ENCODE measurements at regions not wholly inside any gene's neighbourhood (a gene's known extent, or its start where the extent isn't known, plus 50 kb on each side); places are given as distances from the start of the nearest gene placed in this dataset.
A peak's percentile ranks its signal among the peaks of the same experiment; 100 is the strongest.

DNA sequence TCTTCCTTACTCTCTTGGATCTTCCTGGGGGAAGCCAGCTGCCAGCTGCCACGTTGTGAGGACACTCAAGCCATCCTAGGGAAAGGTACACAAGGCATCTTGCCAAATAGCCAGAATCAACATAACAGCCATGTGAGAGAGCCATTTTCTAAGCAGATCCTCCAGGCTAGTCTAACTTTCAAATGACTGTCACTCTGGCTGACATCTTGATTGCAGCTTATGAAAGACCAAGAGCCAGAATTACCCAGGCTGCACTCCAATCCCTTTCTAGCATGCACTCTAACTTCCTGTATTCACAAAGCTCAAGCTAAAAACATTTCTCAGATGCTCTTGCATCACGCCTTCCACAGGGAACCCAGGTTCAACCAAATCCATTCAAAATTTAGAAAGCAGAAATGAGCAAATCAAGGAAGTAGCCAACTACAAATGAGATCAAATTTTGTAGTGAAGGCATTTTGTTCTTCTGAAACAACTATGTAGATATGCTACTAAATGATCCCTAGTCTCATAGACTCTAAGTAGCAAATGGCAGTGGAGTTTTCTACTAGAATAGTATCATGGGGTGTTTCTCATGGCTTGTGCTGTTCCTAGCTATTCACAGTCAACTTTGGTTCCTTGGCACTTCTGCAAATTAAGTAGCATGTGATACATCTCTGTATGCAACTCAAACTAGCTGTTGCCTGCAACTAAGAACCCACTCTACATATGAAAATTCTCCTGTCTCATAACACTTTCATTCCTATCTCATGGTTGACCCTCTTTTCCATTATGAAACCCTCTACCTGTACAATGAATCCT lies 281.9 kb downstream of the ZEB2 start:
- H3K27me3 ChIP-seq (replicated peaks in 1 of 4; ENCODE audit: control extremely low read depth in 1 of 4, control insufficient read depth in 3 of 4, insufficient read depth in 4 of 4, low read length in 3 of 4), result no peaks in the 10 kb centered on the region
- ATAC-seq (ENCODE audit: low read depth) (no peak), DNase-seq (peak; percentile 29)
- no peak for TF ChIP-seq EZH2 (IDR thresholded peaks at IDR 0.05; ENCODE audit: borderline replicate concordance, insufficient read depth, low read depth, low read length, poor library complexity, severe bottlenecking)
- no peak for TF ChIP-seq CTCF (IDR thresholded peaks at IDR 0.05)
- no peaks in the 10 kb centered on the region for H3K9me3 Mint-ChIP-seq (ENCODE audit: insufficient read depth)
- CTCF ChIA-PET, result interaction anchor here (0.5 to 1.2 kb wide), 2 partner anchors 54 to 109 kb away, joined by 3 read pairs; no protein-coding TSS in a partner anchor
- peak overlapping the region; percentile 20 for H2AFZ ChIP-seq (ENCODE audit: insufficient read depth, low read depth, low read length, poor library complexity, severe bottlenecking)
- H3K9ac ChIP-seq (ENCODE audit: low read length), result no peak overlapping the region
- peaks cover 29% of the 10 kb centered on the region for H3K79me2 ChIP-seq (ENCODE audit: control insufficient read depth, insufficient read depth, low read length)
- H3K27ac ChIP-seq (ENCODE audit: low read length in 2 of 2), result peak overlapping the region in 1 of 2 donors; percentile 12
- peaks cover 59 to 62% of the 10 kb centered on the region in 2 donors for H3K4me1 ChIP-seq (ENCODE audit: control insufficient read depth in 2 of 2, insufficient read depth in 2 of 2, low read length in 2 of 2)
- H3K27ac Mint-ChIP-seq, result peak overlapping the region; percentile 78
- H3K27me3 Mint-ChIP-seq, result no peaks in the 10 kb centered on the region
- H3K4me3 ChIP-seq (ENCODE audit: control extremely low read depth in 1 of 5, extremely low read depth in 1 of 5, insufficient read depth in 1 of 5, low read depth in 2 of 5, low read length in 4 of 5), result no peak overlapping the region
- H3K4me3 Mint-ChIP-seq, result peak overlapping the region; percentile 46
- intact Hi-C loops (cut with micrococcal nuclease), result loop anchor here (1.0 to 10.0 kb wide), 3 partner anchors 8 to 147 kb away; no protein-coding TSS in a partner anchor
- peaks cover 0 to 3% (median 0%) of the 10 kb centered on the region in 3 donors for H3K9me3 ChIP-seq (ENCODE audit: control extremely low read depth in 1 of 3, control insufficient read depth in 2 of 3, insufficient read depth in 1 of 3, low read length in 2 of 3)
- no peaks in the 10 kb centered on the region for H3K36me3 ChIP-seq (replicated peaks in 1 of 2; ENCODE audit: control extremely low read depth in 1 of 2, control insufficient read depth in 1 of 2, extremely low read depth in 1 of 2, insufficient read depth in 2 of 2, low read length in 1 of 2)
- 92% methylated on average over 1 of the region's 2 CpGs for WGBS (ENCODE audit: insufficient coverage)
- H4K20me1 ChIP-seq (ENCODE audit: control insufficient read depth, insufficient read depth, low read length, poor library complexity, severe bottlenecking), result no peaks in the 10 kb centered on the region
- POLR2A ChIA-PET, result interaction anchor here (0.6 kb wide), 1 partner anchor 22 kb away, joined by 3 read pairs; no protein-coding TSS in a partner anchor
- peaks cover 87% of the 10 kb centered on the region for H3K4me1 Mint-ChIP-seq
- peak overlapping the region; percentile 8 for H3K4me2 ChIP-seq (replicated peaks; ENCODE audit: low read depth, low read length, poor library complexity, severe bottlenecking)

GRCh38 chr2:144237108-144237507 lies 282.8 kb downstream of the ZEB2 start:
- H4K20me1 ChIP-seq (ENCODE audit: control insufficient read depth, insufficient read depth, low read length, poor library complexity, severe bottlenecking), result no peaks in the 10 kb centered on the region
- Mint-ChIP-seq H3K4me1 (peaks cover 87% of the 10 kb centered on the region), H3K27ac (peak overlapping the region; percentile 42), H3K4me3 (no peak overlapping the region), H3K9me3 (ENCODE audit: insufficient read depth) (no peaks in the 10 kb centered on the region), H3K27me3 (no peaks in the 10 kb centered on the region)
- H3K27ac ChIP-seq (ENCODE audit: low read length in 2 of 2), result no peak overlapping the region
- peaks cover 50 to 60% of the 10 kb centered on the region in 2 donors for H3K4me1 ChIP-seq (ENCODE audit: control insufficient read depth in 2 of 2, insufficient read depth in 2 of 2, low read length in 2 of 2)
- ChIA-PET POLR2A (interaction anchor here (0.6 kb wide), 1 partner anchor 23 kb away, joined by 3 read pairs; no protein-coding TSS in a partner anchor), CTCF (interaction anchor here (1.2 kb wide), 1 partner anchor 53 kb away, joined by 3 read pairs; no protein-coding TSS in a partner anchor)
- H3K4me2 ChIP-seq (replicated peaks; ENCODE audit: low read depth, low read length, poor library complexity, severe bottlenecking), result no peak overlapping the region
- intact Hi-C loops (cut with micrococcal nuclease), result loop anchor here (5.0 to 10.0 kb wide), 2 partner anchors 35 to 148 kb away; no protein-coding TSS in a partner anchor
- TF ChIP-seq EZH2 (IDR thresholded peaks at IDR 0.05; ENCODE audit: borderline replicate concordance, insufficient read depth, low read depth, low read length, poor library complexity, severe bottlenecking), result no peak
- TF ChIP-seq CTCF (IDR thresholded peaks at IDR 0.05), result no peak
- H3K9ac ChIP-seq (ENCODE audit: low read length), result no peak overlapping the region
- H3K79me2 ChIP-seq (ENCODE audit: control insufficient read depth, insufficient read depth, low read length), result peaks cover 29% of the 10 kb centered on the region
- H2AFZ ChIP-seq (ENCODE audit: insufficient read depth, low read depth, low read length, poor library complexity, severe bottlenecking), result no peak overlapping the region
- peaks cover 0 to 3% (median 0%) of the 10 kb centered on the region in 3 donors for H3K9me3 ChIP-seq (ENCODE audit: control extremely low read depth in 1 of 3, control insufficient read depth in 2 of 3, insufficient read depth in 1 of 3, low read length in 2 of 3)
- no peak overlapping the region for H3K4me3 ChIP-seq (ENCODE audit: control extremely low read depth in 1 of 5, extremely low read depth in 1 of 5, insufficient read depth in 1 of 5, low read depth in 2 of 5, low read length in 4 of 5)
- ATAC-seq (ENCODE audit: low read depth), result no peak
- no peak for DNase-seq
- WGBS (ENCODE audit: insufficient coverage), result 90% methylated on average over 2 of the region's 4 CpGs
- no peaks in the 10 kb centered on the region for H3K36me3 ChIP-seq (replicated peaks in 1 of 2; ENCODE audit: control extremely low read depth in 1 of 2, control insufficient read depth in 1 of 2, extremely low read depth in 1 of 2, insufficient read depth in 2 of 2, low read length in 1 of 2)
- no peaks in the 10 kb centered on the region for H3K27me3 ChIP-seq (replicated peaks in 1 of 4; ENCODE audit: control extremely low read depth in 1 of 4, control insufficient read depth in 3 of 4, insufficient read depth in 4 of 4, low read length in 3 of 4)
